Stimulated activated CD4-positive, alpha-beta T cell treated with anti-CD3 and anti-CD28 coated beads, Interleukin-2, amount 100 ng/mL, for 4 hours (primary cell): ENCODE measurements at regions not wholly inside any gene's neighbourhood (a gene's known extent, or its start where the extent isn't known, plus 50 kb on each side); places are given as distances from the start of the nearest gene placed in this dataset.

Source experiments
- DNase-seq: peaks from one replicate; pipeline ENCODE4 v3.0.0-alpha.2; 2020; ENCODE audit warnings: low read depth

DNA sequence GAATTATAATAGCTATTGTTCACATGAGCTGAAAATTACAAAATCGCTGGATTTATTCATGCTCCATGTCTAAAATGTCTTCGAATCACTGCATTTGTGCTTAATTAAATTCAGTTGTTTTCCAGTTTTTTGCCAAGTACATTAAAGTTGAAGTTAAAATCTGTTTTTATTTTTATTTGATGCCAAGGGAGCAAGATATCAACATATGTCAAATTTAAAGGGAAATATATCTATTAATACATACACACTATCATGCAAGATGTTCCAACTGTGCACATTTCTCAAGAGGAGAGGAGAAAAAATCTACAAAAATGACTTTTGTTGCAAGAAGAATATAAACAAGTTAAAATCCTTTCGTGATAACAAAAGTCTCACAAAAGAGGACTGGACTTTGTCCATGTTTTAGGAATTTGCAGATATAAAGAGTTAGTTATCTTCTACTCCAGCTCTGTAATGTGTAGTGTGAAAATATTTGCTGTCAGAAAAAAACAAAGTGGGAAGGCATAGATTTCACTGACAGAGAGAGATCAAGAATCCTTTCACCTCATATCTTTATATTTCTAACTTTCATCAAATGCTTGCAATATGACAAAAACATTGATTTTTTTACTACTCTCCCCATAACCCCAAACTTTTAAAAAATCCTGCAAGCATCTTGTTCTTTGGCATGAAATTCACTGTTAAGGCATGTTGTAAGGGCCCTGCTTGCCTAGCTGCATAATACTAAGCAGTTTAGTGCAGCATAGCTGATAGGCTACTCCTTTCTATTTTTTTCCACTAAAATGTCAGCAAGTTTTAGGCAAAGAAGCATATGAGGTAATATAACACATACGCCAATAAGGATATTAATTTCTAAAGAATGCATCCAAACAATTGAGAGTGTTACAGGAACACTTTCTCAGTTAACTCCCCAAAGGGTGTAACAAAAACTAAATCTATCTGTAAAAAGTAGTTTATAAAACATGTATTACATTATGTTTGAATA is 340.2 kb upstream of the ADAMTS5 start:
- no peak for DNase-seq

- no peak for DNase-seq
Measured at GRCh38 chr21:27306206-27306605, 339.3 kb upstream of the ADAMTS5 start.

DNA sequence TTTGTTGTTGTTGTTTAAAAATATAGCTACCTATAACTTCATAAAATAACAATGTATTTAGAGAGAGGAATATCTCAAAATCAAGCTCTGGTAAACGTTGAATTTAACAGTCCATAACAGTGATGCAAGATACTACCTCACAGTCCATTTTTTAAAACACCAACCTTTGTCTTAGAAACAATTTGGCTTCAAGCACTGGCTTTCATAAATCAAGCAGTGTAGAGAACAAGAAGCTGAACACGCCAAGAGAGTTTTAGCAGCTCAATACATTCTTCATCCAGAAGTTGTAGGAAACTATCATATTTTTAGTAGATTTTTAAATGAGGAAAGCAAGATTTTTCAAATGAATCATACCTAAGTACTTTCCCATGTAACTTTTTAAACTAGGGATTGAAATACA is 334.3 kb upstream of the ADAMTS5 start:
- no peak for DNase-seq

DNA sequence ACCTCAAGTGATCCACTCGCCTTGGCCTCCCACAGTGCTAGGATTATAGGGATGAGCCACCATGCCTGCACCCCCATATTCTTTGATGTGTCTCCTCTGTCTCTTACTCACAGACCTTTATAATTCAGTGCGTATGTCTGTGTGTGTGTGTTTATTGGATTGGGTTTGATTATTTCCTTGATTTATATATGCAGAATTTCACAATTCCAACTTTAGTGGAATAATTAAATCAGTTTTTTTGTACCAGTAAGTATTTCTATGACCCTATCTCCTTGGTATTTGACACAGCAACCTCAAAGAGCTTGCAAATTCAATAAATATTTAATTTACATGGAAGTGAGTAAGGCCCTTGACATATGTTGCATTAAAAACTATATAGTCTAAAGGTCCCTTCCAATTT is 333.9 kb upstream of the ADAMTS5 start:
- no peak for DNase-seq

- DNase-seq, result no peak
Measured at GRCh38 chr21:27298465-27298864, 331.6 kb upstream of the ADAMTS5 start.

GRCh38 chr21:27293239-27293638 is 326.4 kb upstream of the ADAMTS5 start:
- no peak for DNase-seq

- DNase-seq, result no peak
Measured at GRCh38 chr21:27292783-27293182, 325.9 kb upstream of the ADAMTS5 start.

GRCh38 chr21:27292229-27292628 is 325.3 kb upstream of the ADAMTS5 start:
- no peak for DNase-seq

DNA sequence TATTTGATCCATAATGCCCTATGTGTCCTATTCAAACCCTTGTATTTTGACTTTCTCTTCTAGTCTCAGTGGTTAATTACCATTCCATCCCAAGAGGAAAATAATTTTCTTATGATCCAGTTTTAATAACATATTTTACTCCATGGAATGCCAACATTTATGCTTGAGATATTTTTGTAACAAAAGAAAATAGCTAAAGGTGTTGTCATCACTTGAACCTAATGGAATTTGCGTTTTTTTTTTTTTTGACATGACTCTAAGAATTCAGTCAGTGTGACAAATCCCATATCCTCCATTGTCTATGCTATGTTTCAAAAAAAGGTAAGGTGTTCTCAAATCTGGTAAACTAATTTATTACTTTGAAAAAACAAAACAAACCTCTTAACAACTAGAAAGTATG is 324.1 kb upstream of the ADAMTS5 start:
- no peak for DNase-seq

- no peak for DNase-seq
Measured at GRCh38 chr21:27290028-27290427, 323.1 kb upstream of the ADAMTS5 start.

- DNase-seq, result no peak
Measured at GRCh38 chr21:27286760-27287159, 319.9 kb upstream of the ADAMTS5 start.

DNA sequence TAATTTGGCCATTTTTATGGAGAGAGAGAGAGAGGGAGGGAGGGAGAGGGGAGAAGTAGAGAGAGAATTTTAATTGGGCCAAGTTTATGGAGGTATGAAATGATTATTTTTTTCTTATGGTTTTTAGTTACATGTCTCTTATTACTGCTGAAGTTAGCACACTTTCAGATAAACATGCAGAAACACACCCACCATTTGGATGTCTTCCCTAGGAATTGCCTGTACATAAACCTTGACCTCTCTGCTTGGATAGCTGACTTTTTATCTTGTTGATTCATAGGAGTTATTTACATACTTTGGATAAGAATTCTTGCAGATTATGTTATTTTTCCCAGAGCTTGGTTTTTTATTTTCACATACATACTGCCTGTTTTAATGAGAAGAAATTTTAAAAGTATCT is 310.2 kb upstream of the ADAMTS5 start:
- DNase-seq, result no peak

- DNase-seq, result no peak
Measured at GRCh38 chr21:27275294-27275927, 308.5 kb upstream of the ADAMTS5 start.

DNA sequence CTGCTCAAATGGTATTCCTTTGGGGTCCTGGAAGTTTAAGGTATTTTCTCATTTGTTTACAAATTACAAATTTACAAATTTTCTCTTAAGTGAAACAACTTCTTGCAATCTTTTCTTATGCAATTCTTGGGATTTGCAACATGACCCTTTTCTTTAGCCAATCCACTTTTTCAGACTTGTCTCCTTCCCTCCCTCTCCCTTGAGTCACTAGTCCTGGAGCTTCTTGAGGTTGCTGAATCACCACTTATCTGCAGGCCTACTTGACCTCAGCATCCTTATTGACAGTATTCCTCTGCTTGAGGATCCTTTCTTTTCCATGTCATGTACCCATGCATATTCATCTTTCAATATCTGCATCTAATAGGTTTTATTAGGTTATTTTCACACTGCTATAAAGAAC is 302.8 kb upstream of the ADAMTS5 start:
- no peak for DNase-seq

GRCh38 chr21:27268290-27268689 is 301.4 kb upstream of the ADAMTS5 start:
- DNase-seq, result no peak

DNA sequence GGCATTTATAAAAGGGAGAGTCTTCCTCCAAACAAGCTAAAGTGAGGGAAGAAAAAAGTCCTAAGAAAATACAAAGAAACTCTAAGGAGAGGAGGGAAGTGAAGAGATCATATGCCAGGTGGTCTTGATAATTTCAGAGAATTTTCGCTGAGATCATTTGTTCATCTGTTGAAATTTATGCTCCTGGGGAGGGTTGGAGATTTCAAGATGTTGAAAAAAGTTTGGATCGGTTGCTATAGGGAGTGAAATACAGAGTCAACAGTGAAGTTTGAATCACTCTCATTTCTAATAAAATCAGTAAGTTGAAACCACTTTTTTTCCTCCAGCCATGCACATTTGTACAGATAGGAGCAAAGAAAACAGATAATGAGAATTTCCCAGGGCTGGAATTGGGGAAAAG is 299.1 kb upstream of the ADAMTS5 start:
- no peak for DNase-seq

GRCh38 chr21:27265492-27265891 is 298.6 kb upstream of the ADAMTS5 start:
- DNase-seq, result no peak

DNA sequence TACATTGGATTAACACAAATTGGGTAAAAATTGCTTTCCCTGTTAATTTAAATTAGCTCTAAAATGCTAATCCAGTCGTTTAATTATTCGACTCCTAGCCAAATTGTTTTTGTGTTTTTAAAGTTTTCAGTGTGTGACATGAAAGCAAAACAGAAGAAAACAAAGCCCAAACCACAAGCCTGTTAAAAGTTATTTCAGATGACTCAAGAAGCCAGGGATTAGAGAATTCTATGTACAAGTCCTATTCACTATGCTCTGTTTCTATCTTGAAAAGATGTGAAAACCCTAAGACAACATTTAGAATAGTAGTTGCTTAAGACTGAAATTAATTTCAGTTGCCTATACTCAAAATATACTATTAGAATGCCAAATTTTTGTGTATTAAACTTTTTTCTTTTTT is 294.8 kb upstream of the ADAMTS5 start:
- no peak for DNase-seq

DNA sequence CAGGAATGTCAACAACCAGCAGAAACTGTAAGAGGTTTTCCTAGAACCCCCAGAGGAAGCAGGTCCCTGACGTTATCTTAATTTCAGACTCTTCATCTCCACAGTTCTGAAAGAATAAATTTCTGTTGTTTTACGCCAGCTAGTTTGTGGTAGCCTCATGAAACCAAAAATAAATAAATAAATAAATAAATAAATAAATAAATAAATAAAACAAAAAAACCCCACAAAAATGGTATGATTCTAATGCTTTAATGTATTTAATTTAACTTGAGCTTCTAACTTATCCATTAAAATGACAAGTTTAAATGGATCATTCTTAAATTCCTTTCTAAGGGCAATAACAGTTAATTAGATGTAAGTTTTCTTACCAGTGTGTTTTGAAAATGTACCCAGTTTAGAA is 293.8 kb upstream of the ADAMTS5 start:
- no peak for DNase-seq

DNA sequence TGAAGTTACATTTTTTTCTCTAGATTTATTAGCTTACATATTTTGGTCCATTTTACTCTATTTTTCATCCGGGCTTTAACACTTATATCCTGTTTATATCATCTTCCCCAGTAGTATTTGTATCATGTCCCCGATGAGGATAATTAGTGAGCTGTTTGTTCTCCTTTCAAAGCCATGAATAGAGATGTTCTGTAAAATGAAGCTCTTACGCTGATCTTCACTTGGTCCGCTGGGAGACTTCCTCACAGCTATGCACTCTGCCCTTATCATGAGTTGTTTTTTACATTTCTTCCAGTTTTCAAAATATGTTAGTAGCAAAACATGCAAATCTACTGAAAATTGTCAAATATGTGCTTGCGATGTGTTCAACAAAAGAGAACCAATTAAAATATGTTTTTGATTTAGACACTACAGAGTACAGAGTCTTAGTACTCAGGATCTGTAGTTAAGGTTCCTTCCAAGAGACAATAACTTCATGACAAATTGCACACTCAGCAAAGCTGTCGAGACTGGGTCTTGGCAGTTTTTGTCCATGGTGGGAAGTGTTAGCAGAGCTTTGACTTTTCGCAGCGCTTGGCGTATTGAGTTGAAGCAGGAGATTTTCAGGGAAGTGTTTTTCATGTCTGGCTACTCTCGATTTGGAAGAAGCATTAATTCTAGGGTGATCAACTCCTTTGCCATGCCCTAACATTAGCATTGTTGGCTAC is 292.0 kb upstream of the ADAMTS5 start:
- no peak for DNase-seq

- no peak for DNase-seq
Measured at GRCh38 chr21:27257908-27258556, 291.1 kb upstream of the ADAMTS5 start.

GRCh38 chr21:27257226-27257625 is 290.3 kb upstream of the ADAMTS5 start:
- no peak for DNase-seq
